Chondrocyte (in vitro differentiated cells): ENCODE measurements at regions not wholly inside any gene's neighbourhood (a gene's known extent, or its start where the extent isn't known, plus 50 kb on each side); places are given as distances from the start of the nearest gene placed in this dataset.

Experiments
- DNase-seq: peaks from one replicate; pipeline ENCODE4 v3.0.0; 2021; ENCODE audit warnings: mixed read lengths, low spot score
- H3K27ac Mint-ChIP-seq: one replicate; pipeline ENCODE4 v1.8.0; 2021; ENCODE audit warnings: mild to moderate bottlenecking, moderate library complexity, mixed read lengths; ENCODE audit not compliant: unreplicated experiment
- H3K27me3 Mint-ChIP-seq: 2 replicates; pipeline ENCODE4 v1.8.0; 2021; ENCODE audit warnings: low read depth, mixed read lengths
- H3K36me3 Mint-ChIP-seq: 2 replicates; pipeline ENCODE4 v1.8.0; 2021; ENCODE audit warnings: low read depth, mixed read lengths
- H3K4me1 Mint-ChIP-seq: 2 replicates; pipeline ENCODE4 v1.8.0; 2021; ENCODE audit warnings: low read depth, mild to moderate bottlenecking, mixed read lengths
- H3K4me3 Mint-ChIP-seq: one replicate; pipeline ENCODE4 v1.8.0; 2021; ENCODE audit warnings: mild to moderate bottlenecking, moderate library complexity, mixed read lengths; ENCODE audit not compliant: unreplicated experiment
- H3K9me3 Mint-ChIP-seq: 2 replicates; pipeline ENCODE4 v1.8.0; 2021; ENCODE audit warnings: low read depth, mixed read lengths
- TF ChIP-seq, protein P1 (sequence below): fragments of 200-600 bp; sonication (generic); IDR thresholded peaks from 2 replicates; pipeline ENCODE4 v1.5.0; 2021; ENCODE audit warnings: antibody characterized with exemption, mild to moderate bottlenecking, moderate library complexity

DNA sequence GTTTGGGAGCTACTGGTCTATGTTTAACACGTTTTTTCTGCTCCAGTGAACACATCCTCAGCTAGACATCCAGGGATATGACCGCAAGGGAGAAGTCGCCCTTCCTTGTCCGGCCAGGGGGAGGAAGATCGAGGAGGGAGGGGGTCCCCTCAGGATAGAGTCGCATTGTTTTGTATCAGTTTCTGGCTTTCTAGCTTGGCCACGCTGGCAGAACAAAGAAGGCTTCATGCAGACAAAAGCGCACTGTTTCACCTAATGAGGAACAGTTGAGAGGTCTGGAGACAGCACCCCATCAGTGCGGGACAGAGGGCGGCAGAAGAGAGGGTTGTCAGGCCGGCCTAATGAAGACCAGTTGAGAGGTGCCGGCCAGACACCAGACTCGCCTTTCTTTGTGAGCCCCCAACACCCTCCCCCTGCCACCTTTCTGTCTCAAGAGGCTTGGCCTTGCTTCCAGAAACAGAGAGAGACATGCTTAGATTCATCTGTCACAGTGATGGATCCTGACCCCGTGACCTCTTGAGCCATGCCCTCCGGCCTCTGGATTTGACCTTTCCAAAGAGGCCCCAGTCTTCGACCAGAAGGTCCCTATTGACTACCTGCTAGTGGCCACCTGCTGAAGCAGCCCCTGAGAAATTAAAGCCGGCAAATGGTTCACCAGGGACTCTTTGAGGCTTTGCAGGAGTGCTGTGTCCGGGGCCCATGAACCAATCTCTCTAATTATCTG, 254.7 kb upstream of the TBX3 start:
- H3K4me3 Mint-ChIP-seq = no peak overlapping the region
- H3K4me1 Mint-ChIP-seq = peaks cover 4% of the 10 kb centered on the region
- H3K27ac Mint-ChIP-seq = no peak overlapping the region
- no peaks in the 10 kb centered on the region for H3K36me3 Mint-ChIP-seq
- no peaks in the 10 kb centered on the region for H3K27me3 Mint-ChIP-seq
- no peak for DNase-seq
- TF ChIP-seq, protein P1, sequence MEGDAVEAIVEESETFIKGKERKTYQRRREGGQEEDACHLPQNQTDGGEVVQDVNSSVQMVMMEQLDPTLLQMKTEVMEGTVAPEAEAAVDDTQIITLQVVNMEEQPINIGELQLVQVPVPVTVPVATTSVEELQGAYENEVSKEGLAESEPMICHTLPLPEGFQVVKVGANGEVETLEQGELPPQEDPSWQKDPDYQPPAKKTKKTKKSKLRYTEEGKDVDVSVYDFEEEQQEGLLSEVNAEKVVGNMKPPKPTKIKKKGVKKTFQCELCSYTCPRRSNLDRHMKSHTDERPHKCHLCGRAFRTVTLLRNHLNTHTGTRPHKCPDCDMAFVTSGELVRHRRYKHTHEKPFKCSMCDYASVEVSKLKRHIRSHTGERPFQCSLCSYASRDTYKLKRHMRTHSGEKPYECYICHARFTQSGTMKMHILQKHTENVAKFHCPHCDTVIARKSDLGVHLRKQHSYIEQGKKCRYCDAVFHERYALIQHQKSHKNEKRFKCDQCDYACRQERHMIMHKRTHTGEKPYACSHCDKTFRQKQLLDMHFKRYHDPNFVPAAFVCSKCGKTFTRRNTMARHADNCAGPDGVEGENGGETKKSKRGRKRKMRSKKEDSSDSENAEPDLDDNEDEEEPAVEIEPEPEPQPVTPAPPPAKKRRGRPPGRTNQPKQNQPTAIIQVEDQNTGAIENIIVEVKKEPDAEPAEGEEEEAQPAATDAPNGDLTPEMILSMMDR = no peak
- H3K9me3 Mint-ChIP-seq = peaks cover 5% of the 10 kb centered on the region

DNA sequence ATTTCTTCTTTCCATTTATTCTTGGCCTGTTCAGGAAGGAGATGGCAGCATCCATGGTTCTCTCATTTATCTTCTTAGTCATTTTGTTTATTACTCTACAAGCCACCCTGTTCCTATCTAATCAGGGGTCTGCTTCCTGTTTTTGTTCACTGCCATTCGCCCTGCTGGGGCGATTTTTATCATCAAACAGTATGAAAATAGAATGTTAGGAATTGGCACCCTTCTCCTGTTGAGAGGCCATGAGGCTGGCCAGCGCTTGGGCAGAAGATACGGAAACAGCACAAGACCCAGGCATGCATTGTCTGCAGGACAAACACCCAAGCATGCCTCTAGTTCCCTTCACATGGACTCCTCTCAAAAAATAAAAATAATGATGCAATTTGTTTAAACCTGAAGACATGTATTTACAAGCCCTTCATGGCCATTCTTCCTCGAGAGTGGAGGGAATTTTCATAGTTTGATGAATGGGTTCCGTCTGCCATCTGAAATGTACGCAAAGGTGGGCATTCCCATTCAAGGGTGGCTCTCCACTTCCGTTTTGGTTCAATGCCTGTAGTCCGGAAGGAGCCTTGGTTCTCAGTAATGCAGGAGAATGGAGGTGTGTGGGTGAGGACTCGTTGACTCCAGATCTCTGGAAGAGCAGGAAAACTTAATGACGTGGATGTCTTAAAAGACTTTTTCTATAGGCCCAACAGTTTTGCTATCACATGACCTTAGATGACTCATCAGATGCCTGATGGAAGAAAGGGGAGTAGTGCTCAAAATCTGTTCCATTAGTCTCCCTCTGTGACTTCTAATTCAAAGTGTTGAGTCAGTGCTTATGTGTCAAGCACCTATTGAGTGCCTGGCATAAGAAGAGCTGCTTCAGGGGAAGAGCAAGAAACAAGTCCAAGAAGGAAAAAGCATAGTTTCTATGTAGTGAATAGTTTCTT, 252.4 kb upstream of the TBX3 start:
- no peaks in the 10 kb centered on the region for H3K27me3 Mint-ChIP-seq
- TF ChIP-seq, protein P1 = no peak
- peaks cover 8% of the 10 kb centered on the region for H3K9me3 Mint-ChIP-seq
- H3K36me3 Mint-ChIP-seq = no peaks in the 10 kb centered on the region
- no peak overlapping the region for H3K27ac Mint-ChIP-seq
- peaks cover 8% of the 10 kb centered on the region for H3K4me1 Mint-ChIP-seq
- H3K4me3 Mint-ChIP-seq = no peak overlapping the region
- DNase-seq = no peak

DNA sequence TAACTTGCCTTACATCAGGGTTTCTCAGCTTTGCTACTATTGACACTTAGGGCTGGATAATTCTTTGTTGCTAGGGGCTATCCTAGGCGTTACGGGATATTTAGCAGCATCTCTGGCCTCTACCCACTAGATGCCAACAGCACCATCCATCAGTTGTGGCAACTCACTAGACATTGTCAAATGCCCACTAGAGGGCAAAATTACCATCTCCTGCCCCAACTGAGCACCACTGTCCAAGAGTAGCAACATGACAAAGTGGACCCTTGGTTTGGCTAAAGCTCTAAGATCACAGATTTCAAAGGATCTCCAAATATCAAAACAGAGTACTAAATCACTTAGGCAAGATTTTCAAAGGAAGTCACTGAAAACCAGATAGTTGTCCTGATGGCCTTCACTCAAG, 251.7 kb upstream of the TBX3 start:
- no peaks in the 10 kb centered on the region for H3K27me3 Mint-ChIP-seq
- TF ChIP-seq, protein P1 = peak; percentile 41
- H3K9me3 Mint-ChIP-seq = peaks cover 14% of the 10 kb centered on the region
- no peak for DNase-seq
- no peak overlapping the region for H3K27ac Mint-ChIP-seq
- no peak overlapping the region for H3K4me3 Mint-ChIP-seq
- H3K4me1 Mint-ChIP-seq = peaks cover 8% of the 10 kb centered on the region
- H3K36me3 Mint-ChIP-seq = peaks cover 4% of the 10 kb centered on the region

DNA sequence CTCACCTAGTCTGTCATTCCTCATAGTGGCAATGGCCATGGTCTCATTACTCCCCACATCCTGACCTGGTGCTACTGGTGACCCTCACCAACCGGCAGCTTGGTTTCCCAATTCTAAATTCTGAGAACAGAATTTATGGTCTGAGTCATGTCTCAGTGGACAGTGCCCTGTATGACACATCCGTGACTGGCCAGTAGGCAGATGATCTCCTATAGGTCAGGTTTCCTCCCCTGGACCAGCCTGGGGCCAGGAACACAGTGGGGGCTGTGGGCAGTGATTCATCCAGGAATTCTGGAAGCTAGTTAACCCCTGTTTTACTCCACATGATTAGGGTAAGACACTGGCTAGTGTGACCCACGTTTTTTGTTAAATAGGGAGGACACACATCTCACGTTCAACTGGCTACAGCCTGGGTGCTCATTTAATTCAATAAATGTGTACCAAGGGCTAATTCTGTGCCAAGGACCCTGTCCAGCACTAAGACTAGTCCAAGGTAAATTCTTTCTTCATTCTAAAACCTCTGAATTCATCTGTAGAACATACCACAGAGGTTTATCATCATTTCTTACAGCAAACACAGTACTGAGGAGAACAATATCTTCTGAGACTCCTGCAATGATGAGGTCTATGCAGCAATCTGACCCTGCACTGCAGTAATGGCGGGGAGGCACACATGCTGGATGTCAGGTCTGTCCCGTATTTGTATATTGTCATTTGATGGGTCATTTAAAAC, 249.6 kb upstream of the TBX3 start:
- peaks cover 5% of the 10 kb centered on the region for H3K36me3 Mint-ChIP-seq

More for the DNA sequence above, 249.6 kb upstream of the TBX3 start:
- peaks cover 13% of the 10 kb centered on the region for H3K9me3 Mint-ChIP-seq
- H3K27ac Mint-ChIP-seq = no peak overlapping the region
- no peak overlapping the region for H3K4me3 Mint-ChIP-seq
- H3K4me1 Mint-ChIP-seq = peaks cover 8% of the 10 kb centered on the region
- H3K27me3 Mint-ChIP-seq = no peaks in the 10 kb centered on the region
- DNase-seq = no peak
- TF ChIP-seq, protein P1 = no peak
